ENCODE measurements at regions not wholly inside any gene's neighbourhood (a gene's known extent, or its start where the extent isn't known, plus 50 kb on each side); places are given as distances from the start of the nearest gene placed in this dataset.

- no peak for ATAC-seq
- H3K4me1 Mint-ChIP-seq (ENCODE audit: low read depth), result no peaks in the 10 kb centered on the region
- DNase-seq, result no peak
- no peak for TF ChIP-seq CTCF (IDR thresholded peaks at IDR 0.05)
- intact Hi-C loops (cut with micrococcal nuclease), result no loop called here
- ChIA-PET CTCF (no interaction called here), POLR2A (no interaction called here)
- H3K27ac Mint-ChIP-seq, result no peak overlapping the region
- peaks cover 2% of the 10 kb centered on the region for H3K9me3 Mint-ChIP-seq
- H3K36me3 Mint-ChIP-seq (ENCODE audit: low read depth), result no peaks in the 10 kb centered on the region
- no peak overlapping the region for H3K4me3 Mint-ChIP-seq
- H3K27me3 Mint-ChIP-seq, result no peaks in the 10 kb centered on the region
These were observed 1401.1 kb upstream of the RAG2 start for GRCh38 chr11:37999171-37999570.

GRCh38 chr11:37995886-37996285 is 1397.8 kb upstream of the RAG2 start:
- intact Hi-C loops (cut with micrococcal nuclease), result no loop called here
- Mint-ChIP-seq H3K4me3 (no peak overlapping the region), H3K27ac (no peak overlapping the region), H3K27me3 (no peaks in the 10 kb centered on the region), H3K4me1 (ENCODE audit: low read depth) (no peaks in the 10 kb centered on the region), H3K9me3 (peaks cover 2% of the 10 kb centered on the region), H3K36me3 (ENCODE audit: low read depth) (no peaks in the 10 kb centered on the region)
- ATAC-seq (no peak), DNase-seq (no peak)
- ChIA-PET POLR2A (no interaction called here), CTCF (no interaction called here)
- no peak for TF ChIP-seq CTCF (IDR thresholded peaks at IDR 0.05)

GRCh38 chr11:37988031-37988430 is 1390.0 kb upstream of the RAG2 start:
- intact Hi-C loops (cut with micrococcal nuclease), result no loop called here
- Mint-ChIP-seq H3K27me3 (no peaks in the 10 kb centered on the region), H3K4me3 (no peak overlapping the region), H3K4me1 (ENCODE audit: low read depth) (no peaks in the 10 kb centered on the region), H3K9me3 (peaks cover 3% of the 10 kb centered on the region), H3K36me3 (ENCODE audit: low read depth) (no peaks in the 10 kb centered on the region), H3K27ac (no peak overlapping the region)
- ChIA-PET POLR2A (no interaction called here), CTCF (no interaction called here)
- ATAC-seq, result no peak
- no peak for DNase-seq
- no peak for TF ChIP-seq CTCF (IDR thresholded peaks at IDR 0.05)

GRCh38 chr11:37984991-37985390 is 1387.0 kb upstream of the RAG2 start:
- ChIA-PET POLR2A (interaction anchor here (0.6 kb wide), 1 partner anchor 104 kb away, joined by 3 read pairs; no protein-coding TSS in a partner anchor), CTCF (no interaction called here)
- intact Hi-C loops (cut with micrococcal nuclease), result no loop called here
- Mint-ChIP-seq H3K27me3 (no peaks in the 10 kb centered on the region), H3K9me3 (peaks cover 7% of the 10 kb centered on the region), H3K4me3 (no peak overlapping the region), H3K4me1 (ENCODE audit: low read depth) (no peaks in the 10 kb centered on the region), H3K36me3 (ENCODE audit: low read depth) (no peaks in the 10 kb centered on the region), H3K27ac (no peak overlapping the region)
- no peak for TF ChIP-seq CTCF (IDR thresholded peaks at IDR 0.05)
- ATAC-seq (no peak), DNase-seq (no peak)

GRCh38 chr11:37978647-37979046 is 1380.6 kb upstream of the RAG2 start:
- Mint-ChIP-seq H3K4me1 (ENCODE audit: low read depth) (no peaks in the 10 kb centered on the region), H3K9me3 (peaks cover 5% of the 10 kb centered on the region), H3K4me3 (no peak overlapping the region), H3K27me3 (no peaks in the 10 kb centered on the region), H3K36me3 (ENCODE audit: low read depth) (no peaks in the 10 kb centered on the region), H3K27ac (no peak overlapping the region)
- ATAC-seq (no peak), DNase-seq (no peak)
- intact Hi-C loops (cut with micrococcal nuclease), result no loop called here
- ChIA-PET CTCF (no interaction called here), POLR2A (no interaction called here)
- no peak for TF ChIP-seq CTCF (IDR thresholded peaks at IDR 0.05)

Measured in activated CD8-positive, alpha-beta T cell treated with anti-CD3 and anti-CD28 coated beads for 36 hours (primary cell).